ENCODE measurements at regions not wholly inside any gene's neighbourhood (a gene's known extent, or its start where the extent isn't known, plus 50 kb on each side); places are given as distances from the start of the nearest gene placed in this dataset.

DNA sequence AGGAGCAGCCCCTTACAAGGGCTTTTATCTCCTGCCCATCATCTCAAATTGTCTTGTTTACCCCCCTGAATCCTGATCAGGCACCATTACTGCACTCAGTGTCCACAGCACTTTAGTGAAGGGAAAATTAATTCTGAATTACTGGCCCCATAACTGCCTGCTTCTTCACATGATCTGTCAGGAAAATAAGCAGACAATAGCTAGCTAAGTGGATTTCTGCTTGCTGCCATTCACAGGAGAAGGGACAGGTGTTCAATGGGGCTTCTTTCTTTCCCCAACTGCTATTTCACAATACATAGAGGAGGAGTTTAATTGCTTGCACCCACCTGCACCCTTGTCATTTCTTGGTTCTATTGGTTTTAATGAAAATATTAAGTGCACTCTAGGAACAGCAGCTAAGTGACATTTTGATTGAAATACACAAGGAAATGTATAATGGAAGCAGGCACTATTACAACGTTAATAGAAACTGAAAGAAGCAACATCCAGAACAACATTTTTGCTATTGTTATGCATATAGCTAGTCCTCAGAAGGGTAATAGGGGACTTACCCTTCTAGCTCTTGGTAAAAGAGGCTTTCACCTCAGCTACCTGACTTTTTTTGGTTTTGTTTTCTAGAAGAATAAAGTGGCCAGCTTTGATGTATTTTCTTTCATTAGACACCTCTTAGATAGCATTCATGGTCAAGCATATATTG lies 599.3 kb upstream of the TLE4 start:
- no peaks in the 10 kb centered on the region for H3K36me3 ChIP-seq (ENCODE audit: control insufficient read depth in 1 of 2, insufficient read depth in 2 of 2, low read depth in 1 of 2, low read length in 2 of 2)
- no peak overlapping the region for H3K4me3 ChIP-seq (ENCODE audit: insufficient read depth in 1 of 2, low read depth in 1 of 2, low read length in 2 of 2)
- no peaks in the 10 kb centered on the region for H3K27me3 ChIP-seq (ENCODE audit: control insufficient read depth in 1 of 2, insufficient read depth in 1 of 2, low read length in 2 of 2)
- no peak overlapping the region for H2BK120ac ChIP-seq (ENCODE audit: low read depth, low read length)
- WGBS, result no CpG with 5 or more reads among the region's 1 CpG
- H4K91ac ChIP-seq (ENCODE audit: low read length), result no peak overlapping the region
- H2BK12ac ChIP-seq (ENCODE audit: low read length in 2 of 2), result no peak overlapping the region
- H2BK5ac ChIP-seq (ENCODE audit: low read depth, low read length, poor library complexity, severe bottlenecking), result no peak overlapping the region
- no peak for DNase-seq
- H3K4me2 ChIP-seq (ENCODE audit: low read length, poor library complexity, severe bottlenecking), result no peak overlapping the region
- no peaks in the 10 kb centered on the region for H3K9me3 ChIP-seq (ENCODE audit: control insufficient read depth, low read length)
- H3K4me1 ChIP-seq (ENCODE audit: control insufficient read depth, insufficient read depth, low read depth, low read length), result no peaks in the 10 kb centered on the region
- no peak overlapping the region for H3K18ac ChIP-seq (ENCODE audit: low read depth in 1 of 2, low read length in 2 of 2)
- H3K4ac ChIP-seq (ENCODE audit: low read depth in 1 of 2, low read length in 2 of 2), result no peak overlapping the region
- no peak overlapping the region for H3K14ac ChIP-seq (ENCODE audit: low read length in 2 of 2)
- H2AFZ ChIP-seq (ENCODE audit: low read depth, low read length), result no peak overlapping the region
- H3K23ac ChIP-seq (ENCODE audit: low read length in 2 of 2), result no peak overlapping the region
- no peak overlapping the region for H2BK15ac ChIP-seq (ENCODE audit: low read depth, poor library complexity, severe bottlenecking)
- no peaks in the 10 kb centered on the region for H3K79me1 ChIP-seq (replicated peaks; ENCODE audit: low read length, poor library complexity, severe bottlenecking)
- H3K27ac ChIP-seq (ENCODE audit: low read length, poor library complexity, severe bottlenecking), result no peak overlapping the region
- no peak overlapping the region for H3K9ac ChIP-seq (ENCODE audit: low read length)
- no peak overlapping the region for H2AK5ac ChIP-seq (ENCODE audit: low read length, severe bottlenecking)
- no peak overlapping the region for H4K8ac ChIP-seq (ENCODE audit: low read length)

DNA sequence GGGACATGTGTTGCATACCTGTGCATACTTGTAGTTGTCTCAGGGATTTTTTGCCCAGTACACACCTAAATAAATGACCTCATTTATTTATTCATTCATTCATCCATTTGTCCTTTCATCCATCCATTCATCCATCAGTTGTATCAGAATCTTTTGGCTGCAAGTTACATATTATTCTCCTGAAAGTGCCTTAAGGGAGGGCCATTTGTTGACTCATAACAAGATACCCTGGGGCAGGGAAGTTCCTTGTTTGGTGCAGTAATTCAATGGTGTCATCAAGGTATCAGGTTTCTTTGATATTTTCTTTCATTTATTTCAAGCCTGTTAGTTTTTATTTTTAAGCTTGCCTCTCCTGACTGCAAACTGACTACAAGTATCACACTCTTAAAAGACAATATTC lies 597.9 kb upstream of the TLE4 start:
- Histone ChIP-seq H3K27me3 (ENCODE audit: control insufficient read depth in 1 of 2, insufficient read depth in 1 of 2, low read length in 2 of 2) (no peaks in the 10 kb centered on the region), H3K4me2 (ENCODE audit: low read length, poor library complexity, severe bottlenecking) (no peak overlapping the region), H3K4ac (ENCODE audit: low read depth in 1 of 2, low read length in 2 of 2) (no peak overlapping the region), H4K8ac (ENCODE audit: low read length) (no peak overlapping the region), H3K4me1 (ENCODE audit: control insufficient read depth, insufficient read depth, low read depth, low read length) (no peaks in the 10 kb centered on the region), H3K36me3 (ENCODE audit: control insufficient read depth in 1 of 2, insufficient read depth in 2 of 2, low read depth in 1 of 2, low read length in 2 of 2) (no peaks in the 10 kb centered on the region), H2BK15ac (ENCODE audit: low read depth, poor library complexity, severe bottlenecking) (no peak overlapping the region), H3K23ac (ENCODE audit: low read length in 2 of 2) (no peak overlapping the region), H2BK12ac (ENCODE audit: low read length in 2 of 2) (no peak overlapping the region), H2AK5ac (ENCODE audit: low read length, severe bottlenecking) (no peak overlapping the region), H3K14ac (ENCODE audit: low read length in 2 of 2) (no peak overlapping the region), H2BK5ac (ENCODE audit: low read depth, low read length, poor library complexity, severe bottlenecking) (no peak overlapping the region), H3K18ac (ENCODE audit: low read depth in 1 of 2, low read length in 2 of 2) (no peak overlapping the region), H3K27ac (ENCODE audit: low read length, poor library complexity, severe bottlenecking) (no peak overlapping the region), H2BK120ac (ENCODE audit: low read depth, low read length) (no peak overlapping the region), H4K91ac (ENCODE audit: low read length) (no peak overlapping the region), H3K9ac (ENCODE audit: low read length) (no peak overlapping the region), H3K9me3 (ENCODE audit: control insufficient read depth, low read length) (no peaks in the 10 kb centered on the region), H2AFZ (ENCODE audit: low read depth, low read length) (no peak overlapping the region), H3K4me3 (ENCODE audit: insufficient read depth in 1 of 2, low read depth in 1 of 2, low read length in 2 of 2) (no peak overlapping the region), H3K79me1 (replicated peaks; ENCODE audit: low read length, poor library complexity, severe bottlenecking) (no peaks in the 10 kb centered on the region)
- DNase-seq, result peak; percentile 6

DNA sequence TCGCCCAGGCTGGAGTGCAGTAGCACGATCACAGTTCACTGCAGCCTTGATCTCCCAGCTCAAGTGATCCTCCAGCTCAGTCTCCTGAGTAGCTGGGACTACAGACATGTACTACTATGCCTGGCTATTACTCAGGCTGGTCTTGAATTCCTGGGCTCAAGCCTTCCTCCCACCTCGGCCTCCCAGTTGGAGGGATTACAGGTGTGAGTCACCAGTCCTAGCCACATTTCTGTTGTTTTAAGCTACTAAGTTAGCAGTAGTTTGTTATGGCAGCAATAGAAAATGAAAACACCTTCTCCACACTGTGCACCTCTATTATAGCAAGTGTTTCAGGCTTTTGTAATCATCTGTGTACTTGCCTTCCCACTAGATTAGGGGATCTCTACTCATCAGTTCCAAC lies 588.9 kb upstream of the TLE4 start:
- 100% methylated on average over 2 of the region's 3 CpGs for WGBS
- no peak overlapping the region for H2AK5ac ChIP-seq (ENCODE audit: low read length, severe bottlenecking)

DNA sequence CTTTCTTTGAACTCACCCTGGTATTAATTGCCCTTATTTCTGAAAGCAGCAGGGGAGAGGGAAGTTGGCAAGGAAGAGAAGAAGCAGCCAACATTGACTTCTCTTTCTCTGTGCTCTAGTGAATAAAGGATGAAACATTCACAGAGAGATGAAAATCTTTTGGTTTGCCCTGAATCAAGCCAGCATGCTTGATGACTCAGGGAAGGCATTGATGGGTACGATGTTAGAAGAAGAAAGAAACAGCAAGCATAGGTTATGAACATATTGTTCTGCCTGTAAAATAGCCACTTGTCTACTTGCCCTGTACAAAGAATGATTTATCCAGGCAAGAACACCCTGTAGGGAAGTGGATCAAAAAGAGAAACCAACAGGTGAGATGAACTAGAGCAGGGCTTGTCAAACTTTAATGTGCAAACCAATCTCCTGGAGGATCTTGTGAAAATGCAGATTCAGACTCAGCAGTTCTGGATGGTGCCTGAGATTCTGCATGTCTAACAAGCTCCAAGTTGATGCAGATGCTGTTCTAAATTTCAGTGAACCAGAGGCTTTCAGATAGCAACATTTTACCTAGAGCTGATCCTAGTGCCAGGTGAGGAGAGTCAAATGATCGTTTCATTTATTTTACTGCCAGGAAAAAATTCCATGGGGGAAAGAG lies 586.6 kb upstream of the TLE4 start:
- Histone ChIP-seq H3K4me2 (ENCODE audit: low read length, poor library complexity, severe bottlenecking) (no peak overlapping the region), H2BK15ac (ENCODE audit: low read depth, poor library complexity, severe bottlenecking) (no peak overlapping the region), H3K9me3 (ENCODE audit: control insufficient read depth, low read length) (no peaks in the 10 kb centered on the region), H3K9ac (ENCODE audit: low read length) (no peak overlapping the region), H2BK120ac (ENCODE audit: low read depth, low read length) (no peak overlapping the region), H3K4ac (ENCODE audit: low read depth in 1 of 2, low read length in 2 of 2) (no peak overlapping the region), H3K18ac (ENCODE audit: low read depth in 1 of 2, low read length in 2 of 2) (no peak overlapping the region), H3K4me1 (ENCODE audit: control insufficient read depth, insufficient read depth, low read depth, low read length) (no peaks in the 10 kb centered on the region), H3K27me3 (ENCODE audit: control insufficient read depth in 1 of 2, insufficient read depth in 1 of 2, low read length in 2 of 2) (no peaks in the 10 kb centered on the region), H4K8ac (ENCODE audit: low read length) (no peak overlapping the region), H2AFZ (ENCODE audit: low read depth, low read length) (no peak overlapping the region), H3K27ac (ENCODE audit: low read length, poor library complexity, severe bottlenecking) (peak overlapping the region; percentile 38), H3K14ac (ENCODE audit: low read length in 2 of 2) (no peak overlapping the region), H2BK12ac (ENCODE audit: low read length in 2 of 2) (no peak overlapping the region), H4K91ac (ENCODE audit: low read length) (no peak overlapping the region), H3K4me3 (ENCODE audit: insufficient read depth in 1 of 2, low read depth in 1 of 2, low read length in 2 of 2) (no peak overlapping the region), H3K79me1 (replicated peaks; ENCODE audit: low read length, poor library complexity, severe bottlenecking) (no peaks in the 10 kb centered on the region), H2AK5ac (ENCODE audit: low read length, severe bottlenecking) (no peak overlapping the region), H2BK5ac (ENCODE audit: low read depth, low read length, poor library complexity, severe bottlenecking) (no peak overlapping the region), H3K23ac (ENCODE audit: low read length in 2 of 2) (no peak overlapping the region), H3K36me3 (ENCODE audit: control insufficient read depth in 1 of 2, insufficient read depth in 2 of 2, low read depth in 1 of 2, low read length in 2 of 2) (no peaks in the 10 kb centered on the region)
- no peak for DNase-seq
- WGBS, result 96% methylated on average over 1 of the region's 2 CpGs

More for the DNA sequence above, 588.9 kb upstream of the TLE4 start:
- H3K18ac ChIP-seq (ENCODE audit: low read depth in 1 of 2, low read length in 2 of 2), result no peak overlapping the region
- H3K79me1 ChIP-seq (replicated peaks; ENCODE audit: low read length, poor library complexity, severe bottlenecking), result no peaks in the 10 kb centered on the region
- no peaks in the 10 kb centered on the region for H3K9me3 ChIP-seq (ENCODE audit: control insufficient read depth, low read length)
- no peaks in the 10 kb centered on the region for H3K27me3 ChIP-seq (ENCODE audit: control insufficient read depth in 1 of 2, insufficient read depth in 1 of 2, low read length in 2 of 2)
- H3K4me1 ChIP-seq (ENCODE audit: control insufficient read depth, insufficient read depth, low read depth, low read length), result no peaks in the 10 kb centered on the region
- H3K4me2 ChIP-seq (ENCODE audit: low read length, poor library complexity, severe bottlenecking), result no peak overlapping the region
- no peak overlapping the region for H2BK120ac ChIP-seq (ENCODE audit: low read depth, low read length)
- H3K4ac ChIP-seq (ENCODE audit: low read depth in 1 of 2, low read length in 2 of 2), result no peak overlapping the region
- no peak overlapping the region for H2BK15ac ChIP-seq (ENCODE audit: low read depth, poor library complexity, severe bottlenecking)
- no peak overlapping the region for H3K9ac ChIP-seq (ENCODE audit: low read length)
- H3K23ac ChIP-seq (ENCODE audit: low read length in 2 of 2), result no peak overlapping the region
- H2BK5ac ChIP-seq (ENCODE audit: low read depth, low read length, poor library complexity, severe bottlenecking), result no peak overlapping the region
- DNase-seq, result peak; percentile 25
- H3K27ac ChIP-seq (ENCODE audit: low read length, poor library complexity, severe bottlenecking), result no peak overlapping the region
- no peak overlapping the region for H4K91ac ChIP-seq (ENCODE audit: low read length)
- H2AFZ ChIP-seq (ENCODE audit: low read depth, low read length), result no peak overlapping the region
- H4K8ac ChIP-seq (ENCODE audit: low read length), result no peak overlapping the region
- H2BK12ac ChIP-seq (ENCODE audit: low read length in 2 of 2), result no peak overlapping the region
- no peak overlapping the region for H3K14ac ChIP-seq (ENCODE audit: low read length in 2 of 2)
- no peak overlapping the region for H3K4me3 ChIP-seq (ENCODE audit: insufficient read depth in 1 of 2, low read depth in 1 of 2, low read length in 2 of 2)
- H3K36me3 ChIP-seq (ENCODE audit: control insufficient read depth in 1 of 2, insufficient read depth in 2 of 2, low read depth in 1 of 2, low read length in 2 of 2), result no peaks in the 10 kb centered on the region
